GM12878 (cell line): ENCODE measurements at regions not wholly inside any gene's neighbourhood (a gene's known extent, or its start where the extent isn't known, plus 50 kb on each side); places are given as distances from the start of the nearest gene placed in this dataset.

Experiments
- CEBPB ChIP-seq, 2 experiments: fragments of 150-350 bp in 1 of 2; IDR thresholded peaks; 2 replicates each; pipeline ENCODE4 v1.6.1; 2012 to 2014; ENCODE audit warnings: low read depth in 2 of 2, low read length in 2 of 2, borderline replicate concordance in 1 of 2, inconsistent platforms in 1 of 2
- TF ChIP-seq, protein P1 (sequence below): fragments of 450-650 bp; formaldehyde crosslinking; IDR thresholded peaks from 2 replicates; pipeline ENCODE4 v1.4.0; 2022; ENCODE audit warnings: mild to moderate bottlenecking, moderate library complexity
- TF ChIP-seq, protein P2 (sequence below), 3 experiments: IDR thresholded peaks in 2 of 3; conservative IDR thresholded peaks in 1 of 3; 2 replicates each; pipeline ENCODE4 v1.5.1; 2011; ENCODE audit warnings: low read depth in 3 of 3, low read length in 3 of 3, mild to moderate bottlenecking in 3 of 3, control low read depth in 2 of 3, moderate library complexity in 2 of 3, inconsistent platforms in 1 of 3, mixed read lengths in 1 of 3; ENCODE audit not compliant: control insufficient read depth in 2 of 3, insufficient read depth in 1 of 3; ENCODE audit errors: extremely low read depth in 1 of 3

DNA sequence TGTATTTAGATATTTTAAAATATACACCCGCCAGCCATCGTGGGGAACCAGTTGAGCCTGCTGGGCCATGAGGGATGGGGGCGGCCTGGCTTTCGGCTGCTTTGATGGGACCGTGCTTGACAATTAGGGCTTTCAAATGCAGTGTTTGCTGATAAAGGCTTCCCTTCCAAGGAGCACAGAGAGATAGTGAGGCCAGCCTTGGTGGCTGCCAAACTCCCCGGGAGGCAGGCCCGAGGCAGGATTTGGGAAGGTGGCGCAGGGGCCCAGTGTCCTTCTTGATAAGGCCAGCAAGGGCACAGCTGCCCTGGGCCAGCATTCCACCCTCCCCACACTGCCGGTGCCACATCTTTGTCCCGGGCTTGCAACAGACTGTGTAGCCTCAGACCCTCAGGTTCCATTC, 75.6 kb downstream of the LINGO1 start:
- no peak for TF ChIP-seq CEBPB (IDR thresholded peaks at IDR 0.05; ENCODE audit: borderline replicate concordance in 1 of 2, low read depth in 2 of 2, low read length in 2 of 2)
- TF ChIP-seq, protein P1, sequence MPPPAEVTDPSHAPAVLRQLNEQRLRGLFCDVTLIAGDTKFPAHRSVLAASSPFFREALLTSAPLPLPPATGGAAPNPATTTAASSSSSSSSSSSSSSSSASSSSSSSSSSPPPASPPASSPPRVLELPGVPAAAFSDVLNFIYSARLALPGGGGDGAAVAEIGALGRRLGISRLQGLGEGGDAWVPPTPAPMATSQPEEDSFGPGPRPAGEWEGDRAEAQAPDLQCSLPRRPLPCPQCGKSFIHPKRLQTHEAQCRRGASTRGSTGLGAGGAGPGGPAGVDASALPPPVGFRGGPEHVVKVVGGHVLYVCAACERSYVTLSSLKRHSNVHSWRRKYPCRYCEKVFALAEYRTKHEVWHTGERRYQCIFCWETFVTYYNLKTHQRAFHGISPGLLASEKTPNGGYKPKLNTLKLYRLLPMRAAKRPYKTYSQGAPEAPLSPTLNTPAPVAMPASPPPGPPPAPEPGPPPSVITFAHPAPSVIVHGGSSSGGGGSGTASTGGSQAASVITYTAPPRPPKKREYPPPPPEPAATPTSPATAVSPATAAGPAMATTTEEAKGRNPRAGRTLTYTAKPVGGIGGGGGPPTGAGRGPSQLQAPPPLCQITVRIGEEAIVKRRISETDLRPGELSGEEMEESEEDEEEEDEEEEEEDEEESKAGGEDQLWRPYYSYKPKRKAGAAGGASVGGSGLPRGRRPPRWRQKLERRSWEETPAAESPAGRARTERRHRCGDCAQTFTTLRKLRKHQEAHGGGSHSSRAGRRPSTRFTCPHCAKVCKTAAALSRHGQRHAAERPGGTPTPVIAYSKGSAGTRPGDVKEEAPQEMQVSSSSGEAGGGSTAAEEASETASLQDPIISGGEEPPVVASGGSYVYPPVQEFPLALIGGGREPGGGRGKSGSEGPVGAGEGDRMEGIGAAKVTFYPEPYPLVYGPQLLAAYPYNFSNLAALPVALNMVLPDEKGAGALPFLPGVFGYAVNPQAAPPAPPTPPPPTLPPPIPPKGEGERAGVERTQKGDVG (CRISPR knock-in tag): no peak
- TF ChIP-seq, protein P2, sequence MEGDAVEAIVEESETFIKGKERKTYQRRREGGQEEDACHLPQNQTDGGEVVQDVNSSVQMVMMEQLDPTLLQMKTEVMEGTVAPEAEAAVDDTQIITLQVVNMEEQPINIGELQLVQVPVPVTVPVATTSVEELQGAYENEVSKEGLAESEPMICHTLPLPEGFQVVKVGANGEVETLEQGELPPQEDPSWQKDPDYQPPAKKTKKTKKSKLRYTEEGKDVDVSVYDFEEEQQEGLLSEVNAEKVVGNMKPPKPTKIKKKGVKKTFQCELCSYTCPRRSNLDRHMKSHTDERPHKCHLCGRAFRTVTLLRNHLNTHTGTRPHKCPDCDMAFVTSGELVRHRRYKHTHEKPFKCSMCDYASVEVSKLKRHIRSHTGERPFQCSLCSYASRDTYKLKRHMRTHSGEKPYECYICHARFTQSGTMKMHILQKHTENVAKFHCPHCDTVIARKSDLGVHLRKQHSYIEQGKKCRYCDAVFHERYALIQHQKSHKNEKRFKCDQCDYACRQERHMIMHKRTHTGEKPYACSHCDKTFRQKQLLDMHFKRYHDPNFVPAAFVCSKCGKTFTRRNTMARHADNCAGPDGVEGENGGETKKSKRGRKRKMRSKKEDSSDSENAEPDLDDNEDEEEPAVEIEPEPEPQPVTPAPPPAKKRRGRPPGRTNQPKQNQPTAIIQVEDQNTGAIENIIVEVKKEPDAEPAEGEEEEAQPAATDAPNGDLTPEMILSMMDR (IDR thresholded peaks at IDR 0.05 in 2 of 3, conservative IDR thresholded peaks at IDR 0.05 in 1 of 3; ENCODE audit: control insufficient read depth in 2 of 3, extremely low read depth in 1 of 3, insufficient read depth in 1 of 3, low read depth in 3 of 3, low read length in 3 of 3): no peak
